ENCODE measurements at regions not wholly inside any gene's neighbourhood (a gene's known extent, or its start where the extent isn't known, plus 50 kb on each side); places are given as distances from the start of the nearest gene placed in this dataset.

- TF ChIP-seq, protein P1, sequence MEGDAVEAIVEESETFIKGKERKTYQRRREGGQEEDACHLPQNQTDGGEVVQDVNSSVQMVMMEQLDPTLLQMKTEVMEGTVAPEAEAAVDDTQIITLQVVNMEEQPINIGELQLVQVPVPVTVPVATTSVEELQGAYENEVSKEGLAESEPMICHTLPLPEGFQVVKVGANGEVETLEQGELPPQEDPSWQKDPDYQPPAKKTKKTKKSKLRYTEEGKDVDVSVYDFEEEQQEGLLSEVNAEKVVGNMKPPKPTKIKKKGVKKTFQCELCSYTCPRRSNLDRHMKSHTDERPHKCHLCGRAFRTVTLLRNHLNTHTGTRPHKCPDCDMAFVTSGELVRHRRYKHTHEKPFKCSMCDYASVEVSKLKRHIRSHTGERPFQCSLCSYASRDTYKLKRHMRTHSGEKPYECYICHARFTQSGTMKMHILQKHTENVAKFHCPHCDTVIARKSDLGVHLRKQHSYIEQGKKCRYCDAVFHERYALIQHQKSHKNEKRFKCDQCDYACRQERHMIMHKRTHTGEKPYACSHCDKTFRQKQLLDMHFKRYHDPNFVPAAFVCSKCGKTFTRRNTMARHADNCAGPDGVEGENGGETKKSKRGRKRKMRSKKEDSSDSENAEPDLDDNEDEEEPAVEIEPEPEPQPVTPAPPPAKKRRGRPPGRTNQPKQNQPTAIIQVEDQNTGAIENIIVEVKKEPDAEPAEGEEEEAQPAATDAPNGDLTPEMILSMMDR (IDR thresholded peaks at IDR 0.05), result no peak
- no peak for TF ChIP-seq POLR2A (IDR thresholded peaks at IDR 0.05)
Measured at GRCh38 chr4:111601671-111602070, 543.6 kb upstream of the FAM241A start.
